ENCODE measurements at regions not wholly inside any gene's neighbourhood (a gene's known extent, or its start where the extent isn't known, plus 50 kb on each side); places are given as distances from the start of the nearest gene placed in this dataset.

DNA sequence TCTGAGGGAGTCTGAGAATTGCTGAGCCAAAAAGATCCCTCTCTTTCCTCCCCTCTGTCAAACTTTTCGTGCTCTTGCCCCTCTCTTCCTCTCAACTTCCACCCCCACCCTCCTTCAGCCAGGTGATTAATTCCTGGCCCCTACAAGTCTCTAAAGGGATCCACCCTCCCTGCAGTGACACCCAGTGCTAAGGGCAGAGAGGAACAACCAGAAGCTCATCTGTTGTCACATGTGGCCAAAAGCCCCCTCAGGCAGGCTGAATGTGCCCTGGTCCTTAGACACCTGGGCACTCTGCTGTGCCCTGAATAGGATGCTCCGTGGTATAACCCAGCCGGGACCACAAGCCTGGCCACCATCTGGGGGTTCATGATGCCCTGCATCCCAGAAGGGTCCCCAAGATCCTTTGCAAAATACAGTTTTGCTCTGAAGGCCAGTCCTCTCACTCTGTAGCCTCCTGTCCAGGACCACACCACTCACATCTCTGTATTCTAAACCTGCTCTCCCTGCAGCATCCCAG is 234.4 kb downstream of the BCL11A start:
- DNase-seq: no peak

DNA sequence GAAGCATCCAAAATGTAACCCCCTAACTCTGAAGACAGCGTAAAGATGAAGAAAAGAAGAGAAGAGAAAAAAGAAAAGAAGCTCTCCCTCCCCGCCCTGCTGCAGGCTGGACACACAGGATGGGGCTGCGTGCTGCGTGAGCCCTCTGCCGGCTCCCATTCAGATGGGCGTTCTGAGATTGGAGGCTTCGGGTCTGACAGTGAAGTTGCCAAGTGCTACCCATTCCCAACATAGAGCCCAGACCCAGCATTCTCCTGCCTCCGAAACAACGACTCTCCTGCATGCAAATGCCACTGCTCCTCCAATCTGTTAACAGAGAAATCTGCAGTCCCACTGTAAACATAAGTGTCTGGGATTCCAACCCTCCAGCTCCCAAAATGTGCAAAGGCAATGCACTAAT is 234.9 kb downstream of the BCL11A start:
- no peak for DNase-seq

DNA sequence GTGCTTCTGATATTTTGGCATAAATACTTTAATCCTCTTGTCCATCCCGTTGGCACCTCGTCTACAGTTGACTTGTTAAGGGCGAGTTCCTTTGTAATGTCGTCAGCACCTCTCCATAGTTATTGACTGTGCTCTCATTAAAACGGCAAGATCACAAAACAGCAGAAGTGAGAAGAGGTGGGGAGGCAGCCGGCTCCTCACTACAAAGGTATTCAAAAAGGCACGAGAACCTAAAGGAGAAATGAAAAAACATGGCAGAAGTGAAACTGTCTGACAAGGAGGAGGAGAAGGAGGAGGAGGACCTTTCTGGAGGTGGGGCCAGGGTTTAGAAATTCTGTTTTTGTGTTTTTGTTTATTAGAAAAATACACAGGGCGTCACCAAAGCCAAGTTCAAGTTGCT is 235.6 kb downstream of the BCL11A start:
- DNase-seq: no peak

DNA sequence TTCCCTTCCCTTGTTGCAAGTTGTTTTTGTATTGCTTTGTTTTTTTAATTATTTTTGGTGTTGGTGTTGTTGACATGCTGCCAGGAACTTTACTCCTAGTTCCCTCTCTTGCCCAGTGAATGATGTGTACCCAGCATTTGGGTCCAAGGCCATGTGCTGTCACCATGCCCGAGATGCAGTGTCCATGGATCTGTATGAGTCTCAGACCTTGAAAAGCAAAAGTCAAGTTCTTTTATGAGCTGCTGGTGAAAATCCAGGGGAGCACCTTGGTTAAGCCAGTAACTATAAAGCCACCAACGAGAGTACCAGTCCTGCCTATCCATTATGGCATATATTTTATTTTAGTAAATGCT is 236.4 kb downstream of the BCL11A start:
- DNase-seq: no peak

DNA sequence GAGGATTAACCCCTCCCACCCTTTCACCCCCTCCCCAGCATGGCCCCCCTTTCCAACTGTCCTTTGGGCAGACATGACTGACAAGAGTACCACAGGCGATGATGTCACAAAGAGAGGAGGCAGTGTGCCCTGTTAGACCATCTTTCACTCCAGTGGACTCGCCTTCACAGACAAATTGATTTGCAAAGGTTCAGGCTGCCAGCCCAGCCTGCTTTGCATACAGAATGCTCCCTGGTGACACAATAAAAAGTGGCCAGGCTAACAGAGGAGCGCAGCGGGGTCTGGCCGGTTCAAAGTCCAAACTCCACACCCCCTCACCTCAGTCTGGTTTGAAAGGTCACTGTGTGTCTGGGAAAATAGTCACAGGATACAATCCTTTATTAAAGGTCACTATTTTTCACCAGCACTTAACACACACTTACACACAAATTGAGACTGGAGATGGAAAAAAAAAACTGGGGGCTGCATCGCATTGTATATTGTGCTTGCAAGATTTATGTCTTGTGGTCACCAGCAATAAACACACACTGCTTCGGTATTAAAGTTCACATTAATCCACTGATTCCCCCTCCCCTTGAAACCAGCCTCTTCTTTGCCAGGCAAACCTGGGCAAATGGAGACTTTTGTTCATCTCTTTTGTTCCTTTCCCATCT is 236.9 kb downstream of the BCL11A start:
- no peak for DNase-seq

DNA sequence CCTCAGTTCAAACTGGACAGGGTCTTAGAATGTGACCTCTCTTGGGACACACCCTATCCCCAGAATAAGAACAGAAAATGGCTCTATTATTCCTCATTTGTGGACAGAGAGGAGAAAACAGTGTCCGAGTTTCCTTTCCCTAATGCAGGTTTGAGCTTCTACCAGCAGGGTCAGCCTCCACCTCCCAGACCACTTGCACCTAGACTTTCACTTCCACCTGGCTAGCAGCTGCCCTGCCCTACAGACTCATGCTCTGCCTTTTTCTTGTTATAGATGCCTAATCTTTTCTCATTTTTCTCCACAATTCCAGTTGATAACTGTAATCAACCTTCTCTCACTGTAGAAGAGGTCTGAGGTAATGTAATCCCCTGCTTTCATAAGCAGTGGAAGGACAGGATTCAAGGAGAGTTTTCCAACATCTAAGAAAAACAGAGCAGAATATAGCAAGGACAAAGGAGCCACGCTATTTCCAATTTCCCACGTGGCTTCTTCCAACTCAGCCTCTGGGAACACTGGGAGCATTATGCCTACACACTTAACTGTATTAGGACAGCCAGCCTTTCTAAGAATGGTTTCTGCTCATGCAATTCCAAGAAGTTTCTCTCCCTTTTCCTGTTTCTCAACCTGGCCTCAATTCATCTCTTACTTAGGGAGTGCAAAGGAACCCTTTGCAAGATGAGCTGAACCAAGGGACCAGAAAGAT is 239.8 kb downstream of the BCL11A start:
- DNase-seq: no peak

DNA sequence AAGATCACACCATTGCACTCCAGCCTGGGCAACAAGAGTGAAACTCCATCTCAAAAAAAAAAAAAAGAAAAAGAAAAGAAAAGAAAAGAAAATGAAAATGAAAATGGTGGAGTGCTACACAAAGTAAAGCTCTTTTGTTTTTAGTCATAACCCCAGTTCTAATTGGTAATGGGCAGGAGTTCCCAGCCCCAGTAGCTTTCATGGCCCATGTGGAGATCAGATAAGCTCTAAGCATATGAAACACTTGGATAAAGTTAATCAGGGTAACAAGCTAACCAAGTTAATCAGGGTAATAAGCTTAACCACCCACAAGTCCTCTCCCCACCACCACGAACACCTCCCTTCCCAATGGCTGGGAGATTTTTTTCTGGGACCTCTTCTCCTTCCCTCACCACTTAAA is 240.8 kb downstream of the BCL11A start:
- DNase-seq: no peak

DNA sequence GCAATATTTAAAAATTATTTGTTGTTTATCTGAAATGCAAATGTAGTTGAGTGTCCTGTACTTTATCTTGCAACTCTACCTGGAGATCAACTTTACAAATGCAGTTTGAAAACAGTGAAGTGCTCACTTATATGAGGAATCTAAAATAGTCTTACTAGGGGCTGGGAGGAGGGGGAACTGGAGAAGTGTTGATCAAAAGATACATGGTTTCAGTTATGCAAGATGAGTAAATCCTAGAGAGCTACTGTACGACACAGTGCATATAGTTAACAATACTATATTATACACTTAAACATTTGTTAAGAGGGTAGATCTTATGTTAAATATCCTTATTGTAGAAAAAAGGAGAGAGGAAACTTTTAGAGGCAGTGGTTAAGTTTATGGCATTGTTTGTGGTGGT is 241.9 kb downstream of the BCL11A start:
- no peak for DNase-seq

DNA sequence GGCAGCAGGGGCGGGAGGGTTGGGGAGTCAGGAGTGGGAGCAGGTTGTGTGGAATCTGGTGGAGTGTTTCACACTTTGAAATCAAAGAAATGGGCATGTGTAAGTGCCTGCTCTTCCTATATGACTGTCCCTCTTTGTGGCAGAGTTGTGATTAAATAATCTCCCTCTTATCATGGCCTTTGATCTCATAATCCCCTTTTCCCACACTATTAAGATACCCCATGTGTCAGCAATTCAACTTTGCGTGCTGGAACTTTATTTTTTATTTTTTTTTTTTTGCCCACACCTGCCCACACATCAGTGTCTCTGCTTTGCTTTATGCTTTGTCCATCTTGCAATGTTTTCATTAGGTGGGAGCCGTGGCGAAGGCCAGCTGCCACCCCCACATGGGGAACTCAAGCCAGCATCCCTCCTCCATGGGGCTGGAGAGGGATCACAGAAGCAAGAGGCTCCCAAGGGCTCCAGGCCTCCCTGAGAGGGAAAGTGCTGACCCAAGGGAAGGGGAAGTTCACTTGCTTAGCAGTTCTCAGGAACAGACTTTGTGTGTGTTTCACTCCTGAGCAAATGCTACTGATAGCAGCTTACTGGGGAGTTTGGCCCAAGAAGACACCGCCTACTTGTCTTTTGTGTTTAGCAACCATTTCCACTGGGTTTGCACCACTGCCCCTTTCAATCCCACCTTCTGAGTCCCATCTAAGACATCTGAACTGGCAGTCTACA is 243.4 kb downstream of the BCL11A start:
- no peak for DNase-seq

DNA sequence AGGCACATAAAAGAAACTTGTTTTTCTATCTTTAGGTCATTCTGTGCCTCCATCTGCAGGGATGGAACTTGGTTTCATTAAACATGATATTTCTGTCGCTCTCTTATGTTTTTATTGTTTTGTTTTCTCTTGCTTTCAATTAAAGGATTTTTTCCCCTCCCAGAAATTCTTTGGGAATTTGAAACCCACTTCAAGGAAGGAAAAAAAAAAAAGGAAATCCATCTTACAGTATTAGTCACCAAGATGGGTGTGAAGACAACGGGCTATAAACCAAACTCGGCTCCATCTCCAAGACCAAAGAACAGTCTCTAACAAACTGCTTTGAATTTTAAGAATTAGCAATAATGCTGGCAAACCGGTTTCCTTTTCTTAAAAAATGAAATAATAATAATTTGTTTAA is 244.1 kb downstream of the BCL11A start:
- no peak for DNase-seq

DNA sequence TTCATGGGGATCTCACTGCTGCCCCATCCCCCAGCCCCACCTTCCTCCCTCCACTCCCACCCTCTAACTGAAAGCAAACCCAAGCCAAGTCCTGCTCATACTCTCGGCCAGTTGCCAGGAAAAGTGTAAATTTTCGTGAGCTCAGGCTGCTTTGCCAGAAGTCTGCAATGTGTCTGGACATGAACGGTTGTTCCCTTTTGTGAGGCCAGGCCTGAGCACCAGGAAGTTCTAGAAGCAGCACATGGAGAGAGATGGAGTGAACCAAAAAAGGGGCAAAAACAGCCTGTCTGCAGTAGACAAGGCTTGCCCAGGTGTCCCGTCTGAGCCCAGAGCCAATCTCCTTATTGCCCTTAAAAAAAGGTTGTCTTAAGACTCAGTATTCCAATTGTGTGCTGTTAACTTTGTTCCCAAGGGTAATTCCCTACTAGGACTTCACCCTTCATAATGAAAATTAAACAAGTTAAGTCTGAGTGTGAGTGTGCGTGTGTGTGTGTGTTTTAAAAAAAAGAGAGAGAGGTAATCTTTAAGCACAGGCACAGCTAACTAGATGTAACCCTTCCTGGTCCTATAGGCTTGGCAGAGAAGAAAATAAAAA is 247.1 kb downstream of the BCL11A start:
- no peak for DNase-seq

DNA sequence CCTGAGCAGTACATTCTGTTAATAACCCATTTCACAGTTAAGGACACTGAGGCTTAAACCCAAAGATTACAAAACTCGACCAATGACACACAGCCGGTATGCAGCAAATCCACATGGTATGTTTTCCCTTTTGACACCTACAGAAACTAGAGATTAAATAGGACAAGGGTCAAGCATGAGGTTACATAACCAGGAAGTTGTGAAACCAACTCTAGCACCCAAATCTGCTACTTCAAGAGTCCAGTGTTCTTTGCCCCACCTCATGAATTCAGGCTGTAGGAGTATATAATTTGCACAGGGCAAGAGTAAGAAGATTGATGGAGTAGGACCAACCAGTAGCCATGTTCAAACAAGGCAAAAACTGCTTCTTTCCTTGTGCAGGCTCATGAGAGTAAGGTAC is 249.8 kb downstream of the BCL11A start:
- no peak for DNase-seq

DNA sequence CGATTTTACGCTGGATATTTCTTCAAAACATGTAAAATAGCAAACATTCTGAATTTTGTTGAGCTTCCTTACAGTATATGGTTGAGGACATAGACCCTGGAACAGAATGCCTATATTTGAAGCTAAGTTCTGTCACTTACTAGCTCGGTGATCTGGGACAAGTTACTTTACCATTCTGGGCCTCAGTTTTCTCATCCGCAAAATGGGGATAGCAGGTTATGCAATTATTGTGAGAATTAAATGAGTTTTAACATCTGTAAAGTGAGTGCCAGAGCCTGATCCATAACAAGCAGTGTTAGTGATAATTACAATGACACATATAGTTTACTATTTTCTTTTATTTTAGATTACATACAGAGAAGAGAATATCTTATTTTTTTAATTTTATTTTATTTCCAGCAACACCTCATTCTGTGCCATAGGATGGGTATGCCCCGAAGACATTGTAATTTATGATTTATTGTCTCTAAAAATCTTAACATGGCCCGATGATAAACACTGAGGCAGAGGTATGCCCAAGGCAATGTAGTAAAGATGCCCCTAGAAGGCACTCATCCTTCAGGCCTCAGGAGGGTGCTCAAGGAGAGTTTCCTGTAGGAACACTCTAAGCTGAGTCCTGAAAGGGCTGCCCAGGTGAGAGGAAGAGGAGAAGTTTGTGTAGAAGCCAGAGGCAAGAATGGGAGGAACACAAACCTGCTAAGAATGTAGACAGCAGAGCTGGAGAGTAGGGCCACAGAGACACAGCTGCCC is 250.9 kb downstream of the BCL11A start:
- DNase-seq: no peak

DNA sequence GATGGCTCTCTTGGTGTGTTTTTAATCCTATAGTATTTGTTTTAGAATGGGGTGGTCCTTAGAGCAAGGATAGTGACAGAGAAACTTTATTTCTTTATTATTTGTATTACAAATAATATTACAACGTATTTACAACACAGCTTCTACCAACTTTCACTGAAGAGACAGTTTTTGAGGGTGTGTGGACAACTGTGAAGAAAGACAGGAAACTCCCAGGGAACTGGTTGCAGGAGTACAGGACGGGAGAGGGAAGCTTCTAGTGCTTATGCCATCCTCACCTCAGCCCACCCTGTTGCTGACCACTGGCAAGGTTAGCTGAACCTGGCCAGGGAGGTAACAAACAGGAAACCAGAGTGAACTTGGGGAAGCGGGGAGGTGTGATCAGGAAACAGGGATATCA is 251.7 kb downstream of the BCL11A start:
- no peak for DNase-seq

DNA sequence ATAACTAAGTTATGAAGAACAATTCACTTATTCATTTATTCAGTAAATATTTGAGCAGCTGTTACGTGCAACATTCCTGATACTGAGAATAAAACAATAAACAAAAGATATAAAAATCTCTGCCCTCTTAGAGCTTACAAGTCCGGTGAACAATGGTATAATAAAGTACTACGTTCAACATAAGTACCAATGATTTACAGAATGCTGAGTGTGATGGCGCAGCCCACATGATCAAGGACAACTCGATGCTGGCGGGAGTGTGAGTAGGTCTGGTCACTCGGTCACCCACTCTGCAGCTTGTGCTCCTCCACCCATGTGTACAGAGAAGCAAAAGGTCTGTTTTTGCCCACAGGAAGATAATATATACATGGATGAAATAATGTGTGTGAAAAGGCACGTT is 254.3 kb downstream of the BCL11A start:
- DNase-seq: no peak

DNA sequence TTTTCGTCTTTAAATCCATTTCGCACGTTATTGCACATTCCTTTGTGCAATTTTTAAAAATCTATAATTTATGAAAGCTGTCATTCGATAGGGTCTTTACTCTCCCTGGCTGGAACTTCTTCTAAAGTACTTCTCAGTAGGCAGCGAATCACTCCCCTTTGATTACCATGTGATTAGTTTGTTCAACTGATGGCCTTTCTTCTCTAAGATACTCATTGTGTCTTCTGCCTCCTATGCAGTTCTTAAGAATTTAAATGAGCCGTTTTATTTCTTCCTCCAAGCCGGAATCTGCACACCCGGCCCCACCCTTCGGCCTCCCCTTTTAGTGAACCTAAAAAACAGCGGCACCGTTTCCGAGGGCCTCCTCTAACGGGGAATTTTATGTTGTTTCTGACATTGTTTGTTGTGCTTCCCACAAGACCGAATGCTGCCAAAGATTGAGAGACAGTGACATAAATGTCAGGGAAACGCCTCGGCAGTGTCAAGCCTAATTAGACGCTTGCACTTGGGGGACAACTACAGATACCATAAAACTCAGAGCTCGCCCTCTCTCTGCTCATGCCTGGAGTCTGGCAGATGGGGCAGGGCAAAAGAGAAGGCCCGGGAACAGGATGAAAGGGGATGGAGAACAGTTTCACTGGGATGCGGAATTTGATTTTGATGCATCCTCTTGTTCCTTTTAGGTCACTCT is 255.3 kb downstream of the BCL11A start:
- no peak for DNase-seq

DNA sequence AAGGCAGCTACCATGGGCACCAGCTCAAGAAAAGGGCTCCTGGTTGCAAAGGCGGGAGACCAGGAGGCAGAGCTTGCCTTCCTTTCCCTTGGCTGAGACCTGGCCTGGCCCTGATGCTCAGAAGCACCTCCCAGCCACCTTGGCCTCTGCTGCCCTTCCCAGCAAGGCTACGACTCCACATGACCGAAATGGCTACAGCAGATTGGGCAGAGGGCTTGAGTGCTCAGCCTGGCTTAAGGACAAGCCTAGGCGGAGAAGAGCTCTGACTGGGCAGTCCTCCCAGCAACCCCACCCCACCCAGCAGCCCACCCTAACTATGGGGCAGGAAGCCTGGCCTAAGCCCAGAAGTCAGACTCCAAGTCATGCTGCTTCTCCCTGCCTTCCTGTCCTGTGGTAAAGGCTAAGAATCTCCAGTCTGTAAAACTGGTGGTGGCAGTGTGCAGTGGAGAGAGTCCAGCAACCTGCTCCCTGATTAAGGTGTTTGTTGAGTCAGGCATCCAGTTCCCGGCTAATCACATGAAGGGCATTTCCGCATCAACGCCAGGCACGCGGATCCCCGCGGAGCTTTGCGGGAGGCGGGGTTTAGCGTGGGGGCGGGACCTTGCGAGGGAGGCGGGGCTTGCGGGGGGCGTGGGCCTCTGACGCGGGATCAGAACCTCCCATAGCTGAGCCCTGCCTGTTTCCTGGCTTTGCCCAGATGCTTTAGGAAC is 256.0 kb downstream of the BCL11A start:
- no peak for DNase-seq

DNA sequence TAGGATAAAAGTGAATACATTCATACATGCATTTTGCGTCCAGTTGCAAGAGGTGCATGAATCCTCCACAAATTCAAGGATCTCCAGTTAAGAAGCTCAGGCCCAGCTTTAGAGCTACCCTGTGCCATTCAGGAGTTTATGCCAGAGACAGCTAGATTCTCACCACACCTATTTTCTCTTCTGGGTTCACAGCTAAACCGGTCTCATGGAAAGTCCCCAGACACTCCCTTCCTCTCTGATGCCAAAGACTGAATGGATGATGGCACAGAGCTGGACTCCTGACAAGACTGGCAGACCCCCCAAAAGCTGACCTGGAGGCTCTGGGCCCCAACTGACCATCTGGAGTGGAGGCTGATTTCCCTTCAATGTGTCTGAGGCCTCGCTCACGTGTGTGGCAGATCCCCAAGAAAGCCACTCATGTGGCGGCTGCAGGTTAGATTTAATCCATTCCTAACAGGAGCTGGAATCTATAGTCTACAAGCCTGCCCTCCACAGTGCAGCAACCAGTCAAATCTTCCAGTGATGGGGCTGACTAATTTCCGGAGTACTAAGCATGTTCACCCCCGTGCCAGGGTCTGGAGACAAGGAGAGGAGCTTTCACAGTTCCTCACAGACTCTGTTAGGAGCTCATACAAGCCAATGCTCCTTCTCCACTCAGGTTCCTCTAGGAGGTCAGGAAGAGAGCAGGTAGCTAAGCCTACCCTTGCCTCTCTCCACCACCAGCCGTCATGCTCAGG is 257.1 kb downstream of the BCL11A start:
- no peak for DNase-seq

DNA sequence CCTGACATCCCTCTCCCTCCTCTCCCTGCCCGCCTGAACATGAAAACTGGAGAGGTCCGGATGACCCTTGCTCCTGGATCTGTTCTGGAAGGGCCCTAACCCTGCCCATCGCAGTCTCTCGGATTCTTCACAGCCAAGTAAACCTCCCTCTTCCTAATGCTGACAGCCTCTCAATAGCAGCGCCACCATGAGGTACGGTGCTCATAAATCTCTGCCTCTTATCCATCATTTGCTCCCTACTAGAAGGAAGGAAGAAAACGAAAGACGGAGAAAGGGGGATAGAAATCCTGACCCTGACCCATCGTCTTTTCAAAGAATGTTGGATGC is 257.9 kb downstream of the BCL11A start:
- DNase-seq: no peak

DNA sequence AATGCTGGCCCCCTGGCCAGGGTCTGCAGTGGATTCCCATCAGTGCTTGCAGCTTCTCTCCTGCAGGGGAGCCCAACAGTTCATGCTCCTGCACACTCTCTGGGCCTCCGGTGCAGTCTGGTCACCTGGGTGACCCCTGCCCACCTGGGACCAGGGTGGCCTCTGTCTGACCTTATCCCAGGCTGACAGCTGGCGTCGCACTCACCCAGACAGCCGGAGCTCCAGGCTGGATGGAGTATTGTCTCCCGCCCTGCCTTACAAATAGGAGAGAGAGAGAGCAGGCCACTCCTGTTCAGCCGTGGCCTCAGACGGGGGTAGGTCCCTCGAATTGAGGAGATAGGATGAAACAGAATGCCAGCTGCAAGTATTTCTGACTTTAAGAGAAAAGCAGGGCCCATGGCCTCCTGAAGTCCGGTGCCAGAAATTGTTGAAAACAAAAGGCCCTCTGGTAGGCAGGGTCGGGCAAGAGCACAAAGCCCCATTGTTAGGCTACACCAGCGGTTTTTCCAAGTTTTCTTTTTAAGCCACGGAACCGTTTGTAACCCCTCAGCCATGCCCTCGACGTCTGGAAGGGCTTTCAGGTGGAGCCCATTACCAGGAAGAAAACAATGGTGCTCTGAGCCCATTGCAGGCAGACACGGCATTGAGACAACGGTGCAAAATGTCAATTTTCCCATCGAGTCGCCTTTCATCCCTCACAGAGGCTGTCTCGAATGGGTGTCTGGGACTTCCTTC is 258.4 kb downstream of the BCL11A start:
- no peak for DNase-seq

Measured in activated T-cell treated with anti-CD3 and anti-CD28 coated beads for 4 hours (primary cell).